ENCODE measurements at regions not wholly inside any gene's neighbourhood (a gene's known extent, or its start where the extent isn't known, plus 50 kb on each side); places are given as distances from the start of the nearest gene placed in this dataset.
"Not testable (repeated sequence)": the region's sequence is repeated elsewhere in the genome, so short reads cannot be mapped to it uniquely, and the experiment has no call there.

DNA sequence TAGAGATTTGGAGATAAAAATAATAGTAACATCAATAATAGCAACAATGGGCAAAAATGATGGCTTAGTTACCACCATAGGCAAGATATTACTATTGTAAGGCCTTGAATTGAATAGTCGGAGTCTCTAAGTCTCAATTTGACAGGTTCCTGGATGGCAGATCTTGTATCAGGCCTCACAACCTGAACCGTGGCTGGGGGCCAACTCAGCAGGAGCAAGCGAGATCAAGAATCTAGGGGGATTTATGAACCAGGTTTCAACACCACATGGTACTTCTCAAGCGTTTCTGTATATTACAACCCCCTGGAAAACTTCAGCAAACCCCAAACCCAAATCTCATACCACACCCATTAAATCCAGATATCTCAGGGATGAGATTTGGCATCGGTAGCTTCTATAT, 573.8 kb downstream of the LIG4 start:
- DNase-seq, result no peak

DNA sequence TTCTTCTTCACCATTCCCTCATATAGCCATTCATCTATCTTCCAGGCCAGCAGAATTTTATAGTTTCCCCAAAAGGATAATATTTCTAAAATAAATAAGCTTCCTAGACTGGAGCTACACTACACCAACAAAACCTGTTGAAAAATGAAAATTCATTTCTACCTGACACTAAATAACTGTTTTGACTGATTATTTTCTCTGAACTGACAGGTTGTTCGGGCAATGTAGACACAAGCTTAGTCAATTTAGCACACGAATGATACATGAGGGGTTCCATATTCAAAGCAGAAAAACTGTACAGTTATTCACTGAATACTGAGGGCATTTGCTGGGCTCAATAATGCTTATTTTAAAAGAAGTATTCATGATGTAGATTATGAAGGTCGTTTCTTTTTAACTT, 589.7 kb downstream of the LIG4 start:
- no peak for DNase-seq

DNA sequence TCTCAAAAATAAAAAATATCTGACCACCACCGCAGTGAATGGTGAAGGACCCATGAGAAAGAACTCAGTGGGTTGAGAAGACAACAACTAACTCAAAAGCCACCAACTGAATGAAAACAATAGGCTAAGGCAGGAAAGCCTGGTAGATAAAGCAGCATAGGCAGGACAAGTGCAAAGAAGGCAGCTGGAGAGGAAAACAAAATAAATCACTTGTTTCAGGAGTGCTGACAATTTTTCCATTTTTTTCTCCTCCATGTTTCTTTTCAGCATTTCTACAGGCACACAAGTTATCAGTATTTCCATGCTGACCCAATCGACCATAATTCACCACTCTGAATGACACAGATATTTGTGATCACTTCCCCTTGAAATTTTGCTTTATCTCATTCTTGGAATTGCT, 597.8 kb downstream of the LIG4 start:
- no peak for DNase-seq

DNA sequence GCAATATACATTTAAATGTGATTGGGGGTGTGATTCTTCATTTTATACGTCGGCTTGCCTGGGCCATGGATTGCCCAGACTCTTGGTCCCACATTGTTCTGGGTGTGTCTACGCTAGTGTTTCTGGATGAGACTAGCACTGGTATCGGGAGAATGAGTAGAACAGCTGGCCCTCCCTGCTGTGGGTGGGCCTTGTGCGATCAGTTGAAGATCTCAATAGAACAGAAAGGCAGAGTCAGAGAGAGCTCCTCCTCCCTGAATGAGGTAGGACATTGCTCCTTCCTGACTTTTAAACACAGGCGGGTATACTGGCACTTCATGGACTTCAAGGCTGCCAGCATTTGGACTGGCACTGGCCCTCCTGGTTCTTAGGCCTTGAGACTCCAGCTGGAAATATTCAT, 603.0 kb downstream of the LIG4 start:
- DNase-seq, result no peak

DNA sequence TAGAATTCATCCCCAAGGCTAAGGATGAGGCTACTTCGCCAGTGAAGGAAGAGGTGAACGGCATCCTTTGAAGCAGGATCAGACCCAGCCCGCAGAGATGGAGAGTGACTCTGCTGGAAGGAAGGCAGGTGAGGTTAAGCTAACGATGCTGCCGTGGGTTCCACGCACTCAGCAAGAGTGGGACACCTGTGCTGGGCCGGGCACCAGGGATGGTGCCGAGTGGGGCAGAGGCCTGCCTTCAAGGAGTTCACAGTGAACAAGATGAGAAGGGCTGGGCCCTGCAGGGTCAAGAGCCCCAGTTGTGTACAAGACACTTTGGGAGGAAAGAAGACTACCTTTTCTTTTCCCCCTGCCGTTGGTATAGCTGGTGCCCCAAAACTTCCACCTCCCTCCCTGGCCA, 606.6 kb downstream of the LIG4 start:
- no peak for DNase-seq

DNA sequence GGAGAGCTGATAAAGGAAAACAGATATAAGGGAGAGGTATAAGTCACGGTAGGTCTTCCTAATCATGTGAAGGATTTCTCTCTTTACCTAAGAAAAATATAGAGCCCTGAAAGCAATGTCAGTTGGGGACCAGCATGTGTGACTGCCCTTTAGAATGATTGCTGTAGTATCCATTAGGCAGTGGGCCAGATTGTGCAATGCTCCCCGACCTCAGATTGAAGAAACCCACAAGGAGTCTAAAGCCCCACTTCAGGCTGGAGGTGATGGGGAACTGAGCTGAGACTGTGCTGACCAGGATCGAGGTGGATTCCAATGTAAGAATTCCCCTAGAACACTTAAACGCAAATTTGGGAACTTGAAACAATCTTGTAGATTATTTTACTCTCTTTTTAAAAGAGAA, 614.4 kb downstream of the LIG4 start:
- DNase-seq, result no peak

DNA sequence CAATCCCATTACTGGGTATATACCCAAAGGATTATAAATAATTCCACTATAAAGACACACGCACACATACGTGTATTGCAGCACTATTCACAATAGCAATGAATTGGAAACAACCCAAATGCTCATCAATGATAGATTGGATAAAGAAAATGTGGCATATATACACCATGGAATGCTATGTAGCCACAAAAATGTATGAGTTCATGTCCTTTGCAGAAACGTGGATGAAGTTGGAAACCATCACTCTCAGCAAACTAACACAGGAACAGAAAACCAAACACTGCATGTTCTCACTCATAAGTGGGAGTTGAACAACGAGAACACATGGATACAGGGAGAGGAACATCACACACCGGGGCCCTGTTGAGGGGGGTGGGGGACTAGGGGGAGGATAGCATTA, 619.0 kb downstream of the LIG4 start:
- not testable (repeated sequence) for DNase-seq

DNA sequence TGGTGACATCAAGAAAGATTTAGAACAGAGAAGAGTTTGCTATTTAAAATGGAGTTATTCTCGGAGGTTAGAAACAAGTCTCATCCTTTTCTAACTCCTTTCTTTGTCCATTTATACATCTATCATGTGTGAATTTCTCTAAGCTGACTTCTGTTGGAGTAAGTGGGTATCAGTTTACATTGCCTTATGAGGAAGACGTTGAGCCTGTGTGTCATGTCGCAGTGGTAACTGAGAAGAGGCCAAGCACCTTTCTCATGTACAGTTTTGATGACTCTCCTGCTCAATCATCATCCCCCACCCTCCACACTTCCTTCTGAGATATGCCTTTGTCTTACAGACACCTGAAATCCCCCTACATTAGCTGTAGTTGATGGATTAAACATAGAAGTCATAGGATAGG, 624.8 kb downstream of the LIG4 start:
- DNase-seq, result no peak

DNA sequence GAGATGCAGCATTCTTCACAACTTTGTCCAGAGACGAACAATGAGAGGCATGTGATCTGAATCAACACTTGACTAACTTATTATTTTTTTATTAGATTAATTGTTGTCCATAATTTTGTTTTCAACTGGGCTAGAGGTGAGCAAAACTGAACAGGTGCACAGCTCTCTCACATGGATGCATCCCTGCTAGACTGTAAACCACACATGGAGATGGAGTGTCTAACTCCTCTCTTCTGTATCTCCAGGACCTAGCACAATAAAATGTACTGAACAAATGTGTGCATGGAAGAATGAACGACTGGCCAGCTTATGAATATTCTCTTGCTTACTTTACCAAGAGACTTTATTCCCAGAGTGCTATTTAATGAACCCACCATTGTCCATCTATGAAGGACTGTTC, 627.7 kb downstream of the LIG4 start:
- DNase-seq, result no peak

DNA sequence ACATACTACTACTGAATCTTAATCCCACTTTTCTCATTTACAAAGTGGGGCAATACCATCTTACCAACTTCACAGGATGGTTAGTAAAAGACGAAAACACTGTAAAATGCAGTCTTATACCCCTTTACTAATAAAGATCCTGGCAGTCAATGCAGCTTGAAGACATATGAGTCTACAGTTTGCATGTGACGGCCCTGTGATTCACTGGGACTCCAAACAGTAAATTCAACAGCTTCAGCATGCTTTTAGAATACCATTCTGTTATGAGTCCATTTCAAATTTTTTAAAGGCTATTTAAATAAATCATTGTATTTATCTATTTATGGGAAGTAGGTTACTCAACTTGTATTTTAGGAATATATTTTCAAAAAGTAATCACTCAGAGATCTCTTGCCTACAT, 629.1 kb downstream of the LIG4 start:
- no peak for DNase-seq

DNA sequence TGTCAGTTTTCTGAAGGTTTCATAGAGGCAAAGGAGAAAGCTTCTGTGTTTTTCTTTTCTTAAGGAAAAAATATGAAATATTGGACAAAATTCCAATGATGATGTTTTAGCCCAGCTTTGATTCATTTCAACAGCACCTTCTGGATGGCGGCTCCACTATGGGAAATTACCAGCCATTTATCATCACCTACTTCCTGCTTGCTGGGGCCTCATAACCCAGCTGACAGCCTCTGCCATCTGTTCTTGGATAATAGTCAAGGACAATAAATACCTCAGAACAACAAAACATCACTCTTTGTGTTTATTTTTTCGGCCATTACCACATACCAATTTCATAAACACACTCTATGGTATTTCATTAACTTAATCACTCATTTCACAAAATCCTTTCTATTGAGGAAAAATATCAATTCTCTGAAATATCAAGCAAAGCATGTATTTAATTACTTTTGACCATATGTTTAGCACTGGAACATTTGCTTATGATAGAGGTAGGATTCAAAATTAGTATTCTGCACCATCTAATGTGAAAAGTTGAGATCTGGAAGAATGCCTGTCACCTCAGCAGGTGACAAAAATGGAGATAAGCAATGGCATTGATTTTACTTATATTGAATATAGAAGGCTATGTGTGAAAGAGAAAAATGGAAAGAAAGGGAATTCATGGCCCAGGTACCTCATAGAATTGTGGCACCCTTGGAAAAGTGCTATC, 629.7 kb downstream of the LIG4 start:
- no peak for DNase-seq

DNA sequence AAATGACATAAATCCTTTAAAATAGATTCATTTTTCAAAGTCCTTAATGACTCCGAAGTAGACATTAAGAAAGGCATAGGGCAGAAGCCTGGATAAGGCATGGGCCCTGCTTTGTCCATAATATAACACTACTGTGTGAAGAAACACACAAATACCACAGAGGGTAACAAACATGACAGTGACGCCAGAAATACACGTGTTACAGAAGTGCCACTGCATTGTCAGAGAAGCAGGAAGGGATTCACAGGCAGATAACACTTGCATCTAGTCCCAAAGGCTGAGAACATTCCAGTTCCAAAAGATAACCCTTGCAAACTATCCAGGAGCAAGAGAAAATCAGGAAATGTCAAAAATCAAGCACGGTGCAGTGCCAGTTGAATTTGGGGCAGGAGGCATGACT, 633.2 kb downstream of the LIG4 start:
- no peak for DNase-seq

DNA sequence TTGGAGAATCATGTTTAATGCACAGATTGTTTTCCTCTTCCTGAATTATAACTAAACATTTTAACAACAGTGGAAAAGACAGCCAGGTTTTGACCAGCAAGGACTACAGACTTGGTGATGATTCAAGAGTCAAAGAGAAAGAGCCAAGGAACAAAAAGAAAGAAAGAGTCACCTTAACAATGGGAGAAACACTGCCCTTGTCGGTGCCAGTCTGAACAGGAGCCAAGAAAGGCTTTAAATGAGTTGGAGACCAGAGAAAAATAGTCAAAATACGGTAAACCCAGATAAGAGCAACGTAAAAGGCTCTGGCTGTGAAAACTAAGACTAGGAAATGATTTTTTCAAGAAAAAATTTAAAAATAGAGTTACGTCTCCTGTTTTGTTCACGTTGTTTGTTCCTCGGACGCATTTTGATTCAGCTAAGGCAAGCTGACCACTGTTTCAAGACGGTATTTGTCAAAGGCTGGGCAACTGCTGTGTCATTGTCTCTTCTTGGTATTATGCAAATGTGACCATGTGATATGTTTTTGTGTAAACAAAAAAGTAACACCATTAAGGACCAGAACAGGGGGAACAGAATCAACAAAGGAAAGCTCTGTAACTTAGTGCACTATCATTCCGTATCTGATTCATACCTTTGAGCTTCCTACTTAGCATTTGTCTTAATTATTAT, 634.5 kb downstream of the LIG4 start:
- DNase-seq, result no peak

DNA sequence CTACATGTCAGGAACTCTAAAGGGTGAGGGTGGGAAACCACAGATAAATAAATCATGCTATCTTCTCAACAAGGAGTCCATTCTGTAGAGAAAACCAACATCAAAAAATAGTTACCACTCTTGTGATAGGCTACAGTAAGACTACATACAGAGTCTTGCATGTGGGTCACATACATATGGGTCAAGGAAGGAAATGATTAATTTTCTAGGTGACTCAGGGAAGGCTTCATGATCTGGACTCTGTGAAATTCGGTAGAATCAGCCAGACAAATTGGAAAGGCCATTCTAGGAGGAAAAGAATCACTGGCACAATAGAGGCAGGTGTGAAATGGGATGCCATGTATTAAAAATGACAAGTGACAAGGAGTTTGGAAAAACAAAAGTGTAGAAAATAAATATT, 638.9 kb downstream of the LIG4 start:
- DNase-seq, result no peak

DNA sequence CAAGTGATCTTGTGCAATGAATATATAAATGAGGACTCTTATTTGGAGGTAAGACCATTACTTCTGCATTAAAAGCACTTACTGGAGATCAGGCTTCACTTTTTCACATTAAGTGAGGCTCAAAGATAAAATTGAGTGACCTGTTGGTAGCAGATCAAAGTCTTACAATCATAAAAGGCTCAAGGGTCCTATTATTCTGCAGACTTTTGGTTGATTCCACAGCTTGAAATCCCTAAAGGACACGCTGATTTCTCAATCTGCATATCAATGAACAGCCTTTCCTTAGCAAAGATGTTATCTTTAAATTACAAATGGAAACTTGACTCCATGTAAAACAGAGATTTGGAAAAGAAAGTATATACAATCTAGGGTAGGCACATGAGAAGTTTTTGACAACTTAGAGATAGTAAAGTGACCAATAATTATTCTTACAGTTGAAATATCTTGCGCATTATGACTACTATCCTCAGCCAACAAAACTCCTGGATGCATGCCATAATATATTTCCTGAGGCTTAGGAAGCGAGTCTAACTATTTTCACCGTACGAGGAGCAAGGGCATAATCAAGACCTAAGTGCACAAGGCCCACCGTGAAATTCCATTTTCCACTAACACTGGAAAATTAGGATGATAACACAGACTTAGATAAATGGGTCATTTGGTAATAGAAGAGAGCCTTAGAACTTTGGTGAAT, 640.7 kb downstream of the LIG4 start:
- no peak for DNase-seq

DNA sequence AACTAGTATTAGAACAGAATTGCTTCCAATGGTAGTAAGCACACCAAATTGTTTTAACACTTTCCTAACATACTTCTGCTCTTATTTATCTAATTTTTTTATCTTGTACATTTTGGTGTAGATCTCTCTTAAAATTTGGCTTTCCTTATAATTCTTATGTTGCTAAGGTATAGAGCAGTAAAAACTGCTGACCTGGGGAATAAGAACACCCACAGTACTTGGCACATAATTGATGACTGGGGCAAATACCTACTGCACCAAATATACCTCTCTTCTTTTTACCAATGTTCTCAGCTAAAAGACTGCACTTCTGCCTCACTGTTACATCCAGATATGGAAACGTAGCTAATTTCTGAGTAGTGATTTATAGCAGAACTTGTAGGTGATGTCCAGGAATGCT, 642.2 kb downstream of the LIG4 start:
- no peak for DNase-seq

DNA sequence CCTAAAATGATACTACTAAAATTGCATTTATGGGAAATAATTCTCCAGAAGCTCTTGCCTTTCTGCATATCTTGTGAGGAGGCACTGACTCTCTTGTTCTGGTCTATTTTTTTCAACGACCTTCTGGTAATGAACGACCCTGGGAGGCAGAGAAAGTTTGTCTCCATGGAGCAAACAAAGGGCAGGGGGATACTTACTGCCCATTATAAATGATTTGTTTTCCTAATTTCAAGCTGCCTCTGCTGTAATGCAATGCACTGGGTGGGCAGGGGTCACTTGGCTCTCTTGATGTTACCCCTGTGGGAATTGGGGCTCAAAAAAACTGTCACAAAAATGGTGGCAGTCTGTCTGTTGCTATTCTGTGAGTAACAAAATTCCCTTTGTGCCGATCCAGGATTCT, 643.2 kb downstream of the LIG4 start:
- no peak for DNase-seq

DNA sequence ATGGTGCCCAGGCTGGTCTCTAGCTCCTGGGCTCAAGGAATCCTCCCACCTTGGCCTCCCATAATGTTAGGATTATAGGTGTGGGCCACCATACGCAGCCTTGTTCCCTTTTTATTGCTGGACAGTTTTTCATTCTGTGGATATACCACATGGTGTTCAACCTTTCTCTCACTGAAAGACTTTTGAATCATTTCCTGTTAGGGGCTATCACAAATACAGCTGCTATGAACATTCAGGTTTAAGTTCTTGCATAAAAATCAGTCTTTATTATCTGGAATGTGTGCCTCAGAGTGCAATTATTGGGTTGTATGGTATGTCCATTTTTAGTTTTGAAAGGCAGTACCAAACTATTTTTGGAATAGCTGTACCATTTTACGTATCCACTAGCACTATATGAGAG, 647.2 kb downstream of the LIG4 start:
- no peak for DNase-seq

DNA sequence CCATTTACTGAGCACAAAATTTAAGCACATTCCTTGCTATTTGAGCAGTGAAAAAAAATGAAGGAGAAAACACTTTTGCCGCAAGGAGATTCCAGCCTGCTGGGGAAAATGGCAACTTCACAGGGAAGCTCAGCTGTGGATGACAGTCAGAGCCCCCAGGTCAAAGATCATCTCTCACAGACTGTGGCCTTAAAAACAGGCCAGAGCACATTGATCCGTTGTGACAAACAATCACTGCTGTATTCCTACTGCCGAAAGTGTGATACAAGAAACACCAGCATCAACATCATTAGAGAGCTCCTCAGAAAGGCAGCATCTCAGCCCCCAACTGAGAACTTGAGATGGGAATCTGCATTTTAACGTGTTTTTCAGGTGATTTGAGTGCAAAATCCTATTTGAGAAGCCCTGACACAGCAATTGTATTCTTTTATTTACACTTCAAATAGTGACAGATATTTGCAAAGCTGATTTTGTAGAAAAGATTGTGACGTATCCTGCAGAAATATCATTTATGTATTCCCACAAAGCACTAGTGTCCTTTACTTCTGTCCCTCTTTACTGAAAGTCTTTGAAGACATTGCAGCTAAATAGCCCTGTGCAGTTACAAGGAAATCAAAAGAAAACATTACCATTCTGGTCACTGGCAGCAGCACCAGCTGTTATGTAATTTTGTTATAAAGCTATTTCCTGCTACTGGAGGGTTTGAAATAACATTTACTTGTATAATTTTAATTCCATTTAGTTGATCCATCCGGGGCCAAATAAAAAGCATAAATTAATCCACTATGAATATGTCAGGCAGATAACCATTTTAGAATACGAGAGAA, 652.0 kb downstream of the LIG4 start:
- DNase-seq, result peak; percentile 42

DNA sequence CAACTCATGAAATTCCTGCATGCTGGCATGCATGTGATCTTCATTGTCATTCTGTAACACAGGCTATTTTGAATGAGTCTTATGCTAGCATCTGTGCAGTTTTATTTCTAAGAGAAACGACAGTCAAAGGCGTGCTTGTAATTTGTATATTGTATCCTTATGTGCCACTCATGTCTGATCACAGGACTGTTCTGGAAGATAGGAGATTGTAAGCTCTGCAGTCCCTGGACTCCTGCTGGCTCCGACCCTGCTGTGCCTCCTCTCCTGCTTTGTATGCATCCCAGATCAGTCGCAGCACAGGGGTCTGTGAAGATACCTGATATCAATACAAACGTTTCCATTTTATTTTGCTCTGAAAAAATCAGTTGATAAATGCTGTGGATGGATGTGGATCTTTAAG, 653.1 kb downstream of the LIG4 start:
- DNase-seq, result peak; percentile 17

DNA sequence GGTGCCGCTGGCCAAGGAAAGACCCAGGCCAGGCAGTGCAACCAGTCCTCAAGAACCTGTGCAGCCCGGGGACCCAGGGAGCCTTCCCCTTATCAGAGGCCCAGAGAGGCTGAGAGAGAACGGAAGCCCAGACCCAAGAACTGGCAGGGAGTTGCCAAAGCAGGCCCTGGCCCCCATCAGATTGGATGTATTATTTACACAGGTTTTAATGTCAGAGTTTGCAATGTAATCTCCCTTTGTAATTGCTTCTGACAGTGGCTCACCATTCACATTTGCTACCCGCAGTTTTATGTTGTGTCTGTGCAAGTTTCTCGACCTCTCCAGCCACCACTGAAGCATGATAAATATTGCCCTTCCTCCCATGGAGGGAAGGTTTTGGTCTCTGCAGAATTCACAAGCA, 660.9 kb downstream of the LIG4 start:
- DNase-seq, result peak; percentile 55

DNA sequence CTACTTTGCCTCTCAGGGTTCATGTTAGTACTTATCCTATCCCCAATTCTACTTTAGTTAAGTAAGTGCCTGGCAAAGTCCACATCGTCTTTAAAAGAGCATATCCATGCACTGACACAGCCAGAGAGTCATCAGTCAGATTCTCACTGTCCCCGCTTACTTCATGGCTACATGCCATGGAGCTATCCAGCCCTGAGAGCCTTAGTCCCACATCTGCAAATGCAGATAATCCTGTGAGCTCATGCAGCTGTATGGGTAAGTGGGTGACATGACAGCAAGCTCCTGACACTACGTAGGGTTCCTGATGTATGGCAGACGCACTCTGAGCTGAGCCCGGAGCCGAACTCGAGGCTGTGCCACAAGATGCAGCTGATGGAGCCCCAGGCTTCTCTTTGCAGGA, 661.5 kb downstream of the LIG4 start:
- no peak for DNase-seq

DNA sequence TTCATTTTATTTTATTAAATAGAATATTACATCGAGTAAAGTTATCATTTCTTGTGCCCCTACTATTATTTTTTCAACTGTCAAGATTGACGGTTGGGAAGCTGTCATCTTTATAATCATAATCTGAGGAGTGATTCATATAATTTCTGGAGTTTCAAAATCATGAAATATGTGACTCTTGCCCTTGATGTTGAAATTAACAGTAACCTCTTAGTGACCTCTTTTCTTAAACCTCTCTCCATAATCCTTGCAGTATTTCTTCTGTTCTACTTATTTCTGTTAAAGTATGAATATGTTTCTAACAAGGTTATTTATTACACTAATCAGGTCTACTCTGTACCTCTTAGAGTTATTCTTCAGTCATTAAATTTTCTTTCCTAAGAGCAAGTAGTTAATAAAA, 663.8 kb downstream of the LIG4 start:
- no peak for DNase-seq

DNA sequence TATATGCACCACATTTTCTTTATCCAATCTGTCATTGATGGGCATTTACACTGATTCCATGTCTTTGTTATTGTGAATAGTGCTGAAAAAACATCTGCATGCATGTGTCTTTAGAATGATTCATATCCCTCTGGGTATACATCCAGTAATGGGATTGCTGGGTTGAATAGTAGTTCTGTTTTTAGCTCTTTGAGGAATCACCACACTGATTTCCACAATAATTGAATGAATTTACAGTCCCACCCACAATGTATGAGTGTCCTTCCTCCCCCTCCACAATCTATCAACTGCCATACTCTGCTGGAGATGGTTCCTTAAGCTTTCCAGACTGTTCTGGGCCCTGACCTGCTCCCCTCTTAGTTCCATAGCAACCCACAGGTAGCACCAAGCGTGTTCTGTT, 667.0 kb downstream of the LIG4 start:
- DNase-seq, result no peak

Measured in retina (tissue), 1 donor.